ENCODE measurements at regions not wholly inside any gene's neighbourhood (a gene's known extent, or its start where the extent isn't known, plus 50 kb on each side); places are given as distances from the start of the nearest gene placed in this dataset.

DNA sequence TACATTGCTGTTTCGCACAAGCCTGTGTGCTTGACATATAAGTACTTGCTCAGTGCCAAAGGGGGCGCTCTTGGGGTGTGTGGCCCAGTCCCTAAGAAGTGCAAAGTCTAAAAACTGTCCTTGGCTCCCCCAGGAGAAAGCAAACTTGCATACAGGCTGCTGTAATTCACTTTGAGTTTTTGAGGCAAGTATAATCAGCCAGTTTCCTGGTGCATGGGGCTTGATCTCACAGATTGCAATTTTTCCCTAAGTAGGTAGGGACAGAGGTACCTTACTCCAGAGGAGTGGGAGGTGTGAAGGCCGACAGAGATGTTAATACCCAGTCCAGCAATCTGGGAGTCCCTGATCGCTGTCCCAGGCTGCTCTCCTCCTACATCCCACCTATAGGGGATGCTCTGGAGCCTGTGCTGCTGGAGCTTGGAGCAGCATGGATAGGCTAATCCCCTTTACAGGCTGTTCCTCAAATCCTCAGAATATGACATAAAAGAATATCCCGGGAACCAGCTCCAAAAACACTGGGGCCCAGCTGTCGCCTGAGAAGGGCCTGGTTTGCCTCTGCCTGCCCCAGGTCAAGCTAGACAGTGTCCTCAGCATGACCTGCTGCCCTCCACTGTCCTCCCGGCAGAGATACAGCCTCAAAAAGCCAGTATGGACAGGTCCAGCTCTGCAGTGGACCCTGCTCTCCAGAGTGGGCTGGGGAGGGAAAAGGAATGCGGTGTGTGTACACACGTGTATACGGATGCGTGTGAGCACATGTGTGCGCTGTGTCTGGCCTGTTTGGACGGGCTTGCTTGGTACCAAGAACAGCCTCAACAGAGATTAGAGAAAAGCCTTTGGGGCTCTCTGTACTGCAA, 136.5 kb upstream of the HAAO start:
- TF ChIP-seq, protein P1, sequence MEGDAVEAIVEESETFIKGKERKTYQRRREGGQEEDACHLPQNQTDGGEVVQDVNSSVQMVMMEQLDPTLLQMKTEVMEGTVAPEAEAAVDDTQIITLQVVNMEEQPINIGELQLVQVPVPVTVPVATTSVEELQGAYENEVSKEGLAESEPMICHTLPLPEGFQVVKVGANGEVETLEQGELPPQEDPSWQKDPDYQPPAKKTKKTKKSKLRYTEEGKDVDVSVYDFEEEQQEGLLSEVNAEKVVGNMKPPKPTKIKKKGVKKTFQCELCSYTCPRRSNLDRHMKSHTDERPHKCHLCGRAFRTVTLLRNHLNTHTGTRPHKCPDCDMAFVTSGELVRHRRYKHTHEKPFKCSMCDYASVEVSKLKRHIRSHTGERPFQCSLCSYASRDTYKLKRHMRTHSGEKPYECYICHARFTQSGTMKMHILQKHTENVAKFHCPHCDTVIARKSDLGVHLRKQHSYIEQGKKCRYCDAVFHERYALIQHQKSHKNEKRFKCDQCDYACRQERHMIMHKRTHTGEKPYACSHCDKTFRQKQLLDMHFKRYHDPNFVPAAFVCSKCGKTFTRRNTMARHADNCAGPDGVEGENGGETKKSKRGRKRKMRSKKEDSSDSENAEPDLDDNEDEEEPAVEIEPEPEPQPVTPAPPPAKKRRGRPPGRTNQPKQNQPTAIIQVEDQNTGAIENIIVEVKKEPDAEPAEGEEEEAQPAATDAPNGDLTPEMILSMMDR (IDR thresholded peaks at IDR 0.05; ENCODE audit: control extremely low read depth, extremely low read depth, low read depth, missing control alignments), result no peak
- CTCF ChIA-PET, result interaction anchor here (0.7 to 2.0 kb wide), 2 partner anchors 18 to 71 kb away, joined by 4 to 5 read pairs; no protein-coding TSS in a partner anchor
- no peak for DNase-seq (ENCODE audit: extremely low spot score)
- POLR2A ChIA-PET, result no interaction called here

DNA sequence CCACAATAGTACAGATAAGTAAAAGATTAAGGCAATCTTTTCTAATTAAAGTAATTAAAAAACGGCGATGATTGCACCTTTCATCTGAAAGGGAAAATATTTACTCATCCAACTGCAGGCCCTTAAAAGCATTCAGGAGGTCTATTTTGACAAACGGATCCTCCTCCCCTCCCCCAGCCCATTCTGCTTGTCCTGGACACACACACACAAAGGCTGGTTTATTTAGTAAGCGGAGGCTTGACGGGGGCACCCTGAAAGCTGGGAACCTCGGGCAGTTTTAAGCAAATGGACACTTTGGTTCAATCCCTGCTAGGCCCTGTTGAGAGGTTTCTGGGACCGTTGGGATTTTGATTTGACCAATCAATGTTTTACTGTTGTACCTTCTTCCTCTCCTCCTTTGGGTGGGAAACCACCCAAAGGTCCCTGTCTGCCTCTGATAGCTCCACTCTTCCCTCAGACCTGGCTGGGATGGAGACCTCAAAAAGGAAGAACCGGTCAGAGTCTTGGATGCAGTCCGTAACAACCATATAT, 135.8 kb upstream of the HAAO start:
- ChIA-PET POLR2A (no interaction called here), CTCF (interaction anchor here (1.2 to 2.0 kb wide), 2 partner anchors 18 to 70 kb away, joined by 3 to 5 read pairs; no protein-coding TSS in a partner anchor)
- DNase-seq (ENCODE audit: extremely low spot score), result no peak
- TF ChIP-seq, protein P1 (IDR thresholded peaks at IDR 0.05; ENCODE audit: control extremely low read depth, extremely low read depth, low read depth, missing control alignments), result no peak

DNA sequence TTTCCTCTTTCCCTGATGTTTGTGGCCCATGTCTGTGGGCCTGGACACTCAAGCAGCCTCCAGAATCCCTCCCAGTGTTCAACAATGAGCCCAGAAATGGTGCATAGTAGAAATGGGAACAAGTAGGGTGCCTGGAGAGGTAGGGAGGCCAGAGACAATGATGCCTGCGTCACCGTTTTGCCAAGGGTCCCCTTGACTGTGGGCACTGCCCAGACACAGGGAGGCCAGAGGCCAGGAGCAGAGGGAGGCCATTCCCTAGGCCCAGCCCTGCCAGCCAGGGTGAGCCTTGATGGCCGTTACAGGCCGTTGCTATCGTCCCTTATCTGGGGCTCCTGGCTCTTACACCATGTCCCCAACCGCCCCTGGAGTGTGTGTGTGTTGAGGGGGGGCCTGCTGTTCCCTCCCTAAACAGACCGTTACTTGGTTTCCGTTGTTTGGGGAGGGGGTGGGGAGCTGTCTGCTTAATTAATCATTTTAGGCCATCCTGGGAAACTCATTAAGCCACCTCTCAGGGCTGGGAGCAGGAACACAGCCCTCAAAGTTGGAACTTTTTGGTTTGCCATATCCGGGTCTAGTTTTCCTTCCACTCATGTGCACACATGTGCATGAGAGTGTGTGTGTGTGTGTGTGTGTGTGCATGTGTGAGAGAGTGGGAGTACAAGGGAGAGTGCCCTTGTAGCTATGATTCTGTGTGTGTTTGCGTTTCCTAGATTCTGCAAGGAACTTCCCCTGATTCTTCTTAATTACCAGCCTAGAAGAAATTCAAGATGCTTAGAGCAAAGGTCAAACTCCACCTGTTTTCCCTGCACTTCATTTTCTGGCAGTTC, 135.2 kb upstream of the HAAO start:
- POLR2A ChIA-PET, result no interaction called here
- no peak for DNase-seq (ENCODE audit: extremely low spot score)
- CTCF ChIA-PET, result interaction anchor here (0.6 to 1.2 kb wide), 2 partner anchors 19 to 23 kb away, joined by 3 read pairs; no protein-coding TSS in a partner anchor
- TF ChIP-seq, protein P1 (IDR thresholded peaks at IDR 0.05; ENCODE audit: control extremely low read depth, extremely low read depth, low read depth, missing control alignments), result no peak

DNA sequence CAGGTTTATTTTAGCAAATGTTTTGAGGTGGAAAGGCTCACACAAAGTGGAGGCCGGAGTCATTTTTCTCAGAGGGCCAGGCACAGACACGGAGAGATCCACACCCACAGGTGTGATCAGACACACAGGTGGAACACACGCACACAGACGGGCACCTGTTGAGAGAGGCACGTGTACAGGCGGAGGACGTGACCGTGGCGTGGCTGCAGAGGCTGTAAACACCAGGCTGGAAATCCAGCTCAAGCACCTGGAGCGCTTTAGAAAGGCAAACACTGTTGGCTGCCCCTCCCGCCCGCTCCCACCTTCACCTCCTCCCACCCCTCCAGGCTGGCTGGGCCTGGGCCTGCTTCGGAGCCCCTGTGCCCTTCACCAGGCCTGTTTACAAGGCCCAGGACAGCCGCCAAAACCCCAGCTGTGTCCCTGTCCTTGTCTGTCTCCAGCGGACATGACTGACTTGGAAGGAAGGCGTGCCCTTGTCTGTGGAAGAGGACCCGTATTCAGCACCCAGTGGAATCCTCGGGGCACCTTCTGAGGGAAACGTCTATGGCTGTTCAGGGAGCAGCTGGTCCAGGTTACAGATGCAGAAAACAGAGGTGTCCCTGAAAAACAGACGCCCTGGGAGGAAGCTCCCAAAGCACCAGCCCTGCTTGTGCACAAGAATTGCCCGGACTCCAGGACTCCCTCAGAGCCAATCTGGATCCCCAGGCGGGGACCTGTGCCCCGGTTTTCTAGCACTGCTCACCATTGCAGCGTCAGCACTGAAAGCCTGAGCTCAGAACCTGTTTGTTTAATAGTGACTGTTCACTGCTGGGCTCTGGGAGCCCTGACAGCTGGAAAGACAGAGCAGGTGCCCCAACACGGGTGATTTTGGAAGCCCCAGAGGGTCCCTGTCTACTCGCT, 134.3 kb upstream of the HAAO start:
- POLR2A ChIA-PET, result no interaction called here
- TF ChIP-seq, protein P1 (IDR thresholded peaks at IDR 0.05; ENCODE audit: control extremely low read depth, extremely low read depth, low read depth, missing control alignments), result no peak
- CTCF ChIA-PET, result no interaction called here
- no peak for DNase-seq (ENCODE audit: extremely low spot score)

DNA sequence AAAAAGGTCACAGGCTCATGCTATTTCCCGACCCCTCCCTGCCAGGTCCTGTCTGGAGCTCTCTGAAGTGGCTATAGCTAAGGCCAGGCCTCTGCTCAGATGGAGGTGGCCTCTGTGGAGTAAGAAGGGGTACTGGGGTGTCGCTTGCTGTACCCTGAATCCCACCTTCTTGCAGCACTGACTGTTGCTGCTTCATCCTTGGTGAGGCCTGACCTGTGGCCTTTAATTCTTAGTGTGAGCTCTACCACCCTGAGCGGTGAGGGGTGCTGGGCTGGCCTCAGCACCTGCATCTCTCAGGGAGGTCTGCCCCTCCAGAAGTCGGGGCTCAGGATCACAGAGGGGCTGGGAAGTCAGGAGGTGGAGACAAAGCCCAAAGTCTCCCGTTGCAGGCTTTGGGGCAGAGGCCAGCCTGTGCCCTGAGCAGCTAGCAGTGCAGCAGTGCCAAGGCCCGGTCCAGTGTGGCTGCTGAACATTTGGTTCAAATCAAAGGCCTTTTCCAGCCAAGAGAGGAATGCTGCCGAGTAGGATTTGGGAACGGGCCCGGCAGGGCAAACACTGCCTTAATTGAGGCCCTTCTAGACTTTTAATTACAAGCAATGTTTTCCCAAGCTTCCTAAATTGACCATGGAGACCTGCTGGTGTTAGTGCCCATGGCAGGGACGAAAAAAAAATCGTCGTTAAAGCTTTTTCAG, 133.5 kb upstream of the HAAO start:
- DNase-seq (ENCODE audit: extremely low spot score), result no peak
- ChIA-PET CTCF (no interaction called here), POLR2A (no interaction called here)
- TF ChIP-seq, protein P1 (IDR thresholded peaks at IDR 0.05; ENCODE audit: control extremely low read depth, extremely low read depth, low read depth, missing control alignments), result no peak

Measured in GM10248 (cell line).